Activated CD4-positive, alpha-beta T cell treated with anti-CD3 and anti-CD28 coated beads, Interleukin-2, amount 50 U/mL, for 1 hour (primary cell): ENCODE measurements at regions not wholly inside any gene's neighbourhood (a gene's known extent, or its start where the extent isn't known, plus 50 kb on each side); places are given as distances from the start of the nearest gene placed in this dataset.
"Not testable (repeated sequence)": the region's sequence is repeated elsewhere in the genome, so short reads cannot be mapped to it uniquely, and the experiment has no call there.

Experiments used
- DNase-seq: peaks from one replicate; pipeline ENCODE4 v3.0.0-alpha.2; 2020

DNA sequence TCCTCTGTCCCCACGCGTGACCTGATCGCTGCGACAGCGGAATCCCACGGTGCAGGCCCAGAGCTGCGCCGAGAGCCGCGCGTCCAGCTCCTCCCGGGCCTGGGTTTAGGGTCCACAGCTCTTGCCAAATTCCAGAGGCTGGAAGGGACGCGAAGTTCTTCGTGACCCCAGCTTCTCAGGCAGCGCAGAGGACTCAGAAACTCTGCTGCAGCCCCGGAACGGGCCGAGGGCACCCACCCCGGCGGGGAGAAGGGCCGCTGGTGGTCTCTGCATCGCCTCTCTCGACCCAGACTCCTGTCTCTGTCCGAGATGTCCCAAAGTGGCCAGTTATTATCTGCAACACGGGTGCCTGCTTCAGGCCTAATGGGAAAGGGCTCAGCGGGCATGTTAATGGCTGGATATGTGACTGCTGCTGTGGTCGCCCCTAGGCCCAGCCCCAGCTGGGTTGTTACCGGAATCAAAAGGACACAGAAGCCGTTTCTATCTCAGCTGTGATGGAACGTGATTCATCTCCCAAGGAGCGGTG is 236.4 kb downstream of the VRK1 start:
- DNase-seq: no peak

GRCh38 chr14:97036086-97036852 is 239.1 kb downstream of the VRK1 start:
- DNase-seq: no peak

- DNase-seq: no peak
Measured at GRCh38 chr14:97039717-97040363, 242.7 kb downstream of the VRK1 start.

DNA sequence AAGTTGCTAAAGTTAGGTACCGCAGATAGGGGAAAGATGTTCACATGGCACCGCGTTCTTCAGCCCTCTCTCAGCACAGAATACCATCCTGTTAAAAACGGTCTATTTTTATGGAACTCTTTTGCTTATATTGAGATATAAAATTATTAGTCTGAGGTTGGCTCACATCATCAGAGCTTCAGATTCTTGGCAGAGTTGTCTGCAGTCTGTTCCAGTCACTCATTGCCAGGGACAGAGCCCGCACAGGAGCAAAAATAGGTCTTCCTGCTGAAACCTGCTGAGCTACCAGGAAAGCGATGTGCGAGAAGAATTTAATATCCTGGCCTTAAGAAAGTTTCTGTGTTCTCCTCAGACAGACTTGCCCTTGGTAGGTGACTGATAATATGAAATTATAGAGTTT is 249.8 kb downstream of the VRK1 start:
- no peak for DNase-seq

GRCh38 chr14:97052001-97052400 is 254.8 kb downstream of the VRK1 start:
- DNase-seq: no peak

GRCh38 chr14:97053941-97054340 is 256.8 kb downstream of the VRK1 start:
- DNase-seq: no peak

- DNase-seq: no peak
Measured at GRCh38 chr14:97055355-97055754, 258.2 kb downstream of the VRK1 start.

- DNase-seq: no peak
Measured at GRCh38 chr14:97056086-97056485, 258.9 kb downstream of the VRK1 start.

DNA sequence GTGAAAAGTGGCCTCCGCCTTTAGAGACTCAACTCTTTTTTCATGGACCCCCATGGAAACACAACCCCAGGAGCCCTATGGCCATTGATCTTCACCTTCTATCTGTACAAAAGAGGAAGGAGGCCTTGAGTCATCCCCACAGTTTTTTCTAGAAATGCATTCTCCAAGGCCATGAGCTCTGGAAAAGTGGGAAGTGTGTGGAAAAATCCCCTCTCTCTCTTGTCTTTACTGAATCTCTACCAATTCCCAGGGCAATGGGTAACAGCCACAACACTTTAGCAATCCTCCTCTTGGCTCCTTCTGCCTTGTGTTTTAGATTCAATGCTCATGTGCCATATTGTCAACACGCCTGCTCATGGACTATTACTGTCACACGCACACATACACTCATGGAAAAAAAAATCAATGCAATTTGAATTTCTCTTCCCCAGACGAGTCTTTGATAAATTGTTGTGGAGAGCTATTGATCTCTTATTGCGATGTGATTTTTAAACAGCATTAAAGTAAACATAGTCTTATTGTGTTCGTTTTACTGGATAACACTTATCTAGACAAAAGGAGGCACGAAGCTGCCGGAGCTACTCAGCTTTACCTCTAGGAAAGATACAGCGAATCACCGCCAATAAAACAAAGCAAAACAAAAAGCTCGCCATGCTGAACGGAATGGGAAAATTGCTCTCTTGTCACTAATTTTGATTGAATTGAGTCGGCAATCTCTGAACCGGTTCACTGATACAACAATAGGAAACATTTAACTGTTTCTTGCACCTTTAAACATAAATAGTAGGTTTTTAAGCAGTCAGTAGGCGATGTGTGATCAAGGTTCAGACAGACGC is 260.3 kb downstream of the VRK1 start:
- DNase-seq: no peak

GRCh38 chr14:97058074-97058467 is 260.9 kb downstream of the VRK1 start:
- DNase-seq: no peak

DNA sequence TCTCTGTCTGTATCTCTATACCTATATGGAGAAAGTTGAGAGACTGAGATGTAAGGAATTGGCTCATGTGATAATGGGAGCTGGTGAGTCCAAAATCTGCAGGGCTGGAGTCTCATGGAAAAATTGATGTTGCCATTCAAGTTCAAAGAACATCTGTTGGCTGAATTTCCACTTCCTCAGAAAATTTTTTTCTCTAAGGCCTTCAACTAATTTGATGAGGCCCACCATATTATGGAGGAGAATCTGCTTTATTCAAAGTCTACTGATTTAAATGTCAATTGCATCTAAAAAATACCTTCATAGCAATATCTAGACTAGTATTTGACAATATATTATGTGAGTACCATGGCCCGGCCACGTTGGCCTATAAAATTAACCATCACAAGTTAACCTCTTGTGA is 261.4 kb downstream of the VRK1 start:
- DNase-seq: no peak

- DNase-seq: no peak
Measured at GRCh38 chr14:97061198-97061597, 264.0 kb downstream of the VRK1 start.

GRCh38 chr14:97061714-97062113 is 264.5 kb downstream of the VRK1 start:
- DNase-seq: no peak

DNA sequence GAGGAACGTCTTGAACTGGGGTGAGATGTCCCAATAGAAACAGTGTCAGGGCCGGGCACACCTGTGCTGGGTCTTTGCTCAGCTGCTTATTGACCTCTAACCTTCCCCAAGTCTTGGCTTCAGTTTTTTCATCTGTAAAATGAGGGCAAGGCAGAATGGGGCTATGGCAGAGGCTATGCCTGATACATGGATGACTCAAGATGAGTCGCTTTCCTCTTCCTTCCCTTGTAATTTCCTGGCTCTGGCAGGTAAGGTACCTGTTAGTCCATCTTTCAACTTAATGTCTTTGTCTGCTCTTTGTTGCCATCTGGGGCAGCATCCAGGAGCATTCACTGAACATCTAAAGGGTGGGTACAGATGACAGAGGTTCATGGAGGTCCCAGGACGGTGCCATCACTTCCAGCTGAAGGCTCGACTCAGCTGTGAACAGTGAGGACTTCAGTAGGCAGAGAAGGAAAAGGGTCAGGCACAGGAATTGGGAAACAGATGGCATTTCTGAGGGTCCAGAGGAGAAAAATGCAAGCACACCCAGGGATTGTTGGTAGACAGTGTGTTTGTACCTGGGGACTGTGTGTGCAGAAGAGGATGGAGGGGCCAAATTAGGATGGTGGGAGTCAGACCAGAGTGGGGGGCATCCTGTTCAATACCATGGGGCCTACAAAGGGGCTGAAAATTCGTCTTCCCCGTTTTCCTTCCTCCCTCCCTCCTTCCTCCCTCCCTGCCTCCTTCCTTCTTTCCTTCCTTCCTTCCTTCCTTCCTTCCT is 268.3 kb downstream of the VRK1 start:
- DNase-seq: no peak

DNA sequence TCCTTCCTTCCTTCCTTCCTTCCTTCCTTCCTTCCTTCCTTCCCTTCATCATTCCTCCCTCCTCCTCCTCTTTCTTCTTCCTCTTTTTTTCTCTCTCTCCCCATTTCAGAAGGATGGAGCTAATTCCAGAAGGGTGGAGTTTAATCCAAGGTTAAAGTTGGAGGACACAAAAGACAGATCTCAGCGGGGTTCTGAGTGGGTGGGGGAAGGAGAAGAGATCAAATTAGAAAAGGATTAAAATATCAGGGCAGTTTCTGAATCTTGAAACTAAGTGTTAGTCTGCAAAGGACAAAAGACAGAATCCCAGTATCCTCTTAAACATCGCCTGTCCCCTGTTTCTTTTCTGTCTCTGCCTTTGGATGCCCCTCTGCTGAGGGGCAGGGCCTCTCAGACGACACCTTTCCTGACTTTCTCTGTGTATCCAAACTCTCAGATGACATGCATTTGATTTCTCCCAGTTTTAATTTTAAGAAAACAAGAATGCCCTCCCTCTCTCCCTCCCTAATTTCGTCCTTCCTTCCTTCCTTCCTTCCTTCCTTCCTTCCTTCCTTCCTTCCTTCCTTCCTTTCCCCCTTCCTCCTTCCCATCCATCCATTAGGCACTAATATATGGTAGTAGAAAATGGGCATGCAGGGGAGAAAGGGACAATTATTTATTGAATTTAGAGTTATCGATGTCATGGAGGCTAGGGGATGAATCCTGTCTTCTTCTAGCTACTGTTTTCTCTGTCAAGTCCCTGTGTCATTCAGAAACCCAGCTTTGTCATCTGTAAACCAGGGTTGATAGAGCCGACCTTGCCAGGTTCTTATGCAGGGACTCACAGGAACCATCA is 269.1 kb downstream of the VRK1 start:
- DNase-seq: no peak

- DNase-seq: not testable (repeated sequence)
Measured at GRCh38 chr14:97068293-97068692, 271.1 kb downstream of the VRK1 start.

DNA sequence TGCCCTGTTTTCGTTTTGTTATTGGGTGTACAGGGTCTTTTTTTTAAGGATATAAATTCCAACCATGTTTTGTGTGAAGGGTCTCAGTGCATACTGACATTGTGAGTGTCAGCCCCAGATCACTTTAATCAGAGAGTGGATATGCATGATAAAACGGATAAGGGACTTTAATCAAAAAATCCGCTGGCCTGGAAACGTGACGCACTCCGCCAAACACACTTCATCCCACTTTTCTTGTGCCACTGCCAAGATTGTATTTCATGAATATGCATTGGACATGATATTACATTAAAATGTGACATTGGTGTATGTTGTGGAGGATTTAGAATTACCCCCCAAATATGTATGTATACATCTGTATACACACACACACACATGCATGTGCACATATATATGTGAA is 273.1 kb downstream of the VRK1 start:
- no peak for DNase-seq

DNA sequence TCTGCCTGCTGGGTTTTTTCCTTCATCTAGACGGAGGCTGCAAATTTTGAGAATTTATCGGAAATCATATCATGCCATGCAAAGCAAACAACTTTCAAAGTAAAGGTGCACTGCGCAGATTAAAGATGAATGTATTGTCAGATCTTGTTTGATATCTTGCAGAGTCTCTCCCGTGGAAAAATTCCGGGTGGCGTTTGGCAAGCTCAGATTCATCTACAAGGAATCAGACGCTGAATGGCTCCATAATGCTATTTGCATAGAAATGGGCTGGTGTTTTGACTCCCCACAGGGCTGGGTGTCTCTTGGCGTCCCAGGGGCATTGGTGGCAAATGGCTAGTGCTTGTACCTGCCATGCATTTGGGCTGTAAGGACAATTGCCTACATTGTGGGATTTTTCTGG is 274.0 kb downstream of the VRK1 start:
- no peak for DNase-seq

- no peak for DNase-seq
Measured at GRCh38 chr14:97073622-97074021, 276.4 kb downstream of the VRK1 start.

- no peak for DNase-seq
Measured at GRCh38 chr14:97074456-97074855, 277.3 kb downstream of the VRK1 start.

DNA sequence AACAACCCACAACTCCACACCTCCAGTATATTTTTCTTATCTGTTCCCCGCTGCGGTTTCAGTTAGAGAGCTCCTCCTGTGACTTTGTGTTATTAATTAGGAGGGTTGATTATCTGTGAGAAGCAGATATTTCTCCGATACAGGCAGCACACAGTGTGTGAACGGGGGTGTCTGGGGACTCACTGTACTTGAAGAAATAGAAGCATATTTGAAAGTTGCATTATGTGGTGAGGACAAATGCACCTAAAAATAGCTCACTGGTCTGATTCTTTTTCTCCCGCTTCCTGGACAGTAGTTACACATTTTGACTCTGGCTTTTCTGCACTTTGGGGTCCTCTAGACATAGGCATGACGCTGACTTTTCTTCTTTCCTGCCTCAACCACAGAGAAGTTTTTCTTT is 277.7 kb downstream of the VRK1 start:
- DNase-seq: no peak

- no peak for DNase-seq
Measured at GRCh38 chr14:97077253-97077653, 280.1 kb downstream of the VRK1 start.
